Activated CD4-positive, alpha-beta T cell treated with anti-CD3 and anti-CD28 coated beads, Interleukin-2, amount 50 U/mL, for 24 hours (primary cell): ENCODE measurements at regions not wholly inside any gene's neighbourhood (a gene's known extent, or its start where the extent isn't known, plus 50 kb on each side); places are given as distances from the start of the nearest gene placed in this dataset.

Source experiments
- DNase-seq, 2 donors: peaks; one replicate each; pipeline ENCODE4 v3.0.0-alpha.2; 2020; ENCODE audit warnings: low read depth in 1 of 2, low spot score in 1 of 2

GRCh38 chr14:87334997-87335685 is 657.8 kb downstream of the GALC start:
- no peak for DNase-seq

- no peak for DNase-seq
Observed at GRCh38 chr14:87331991-87332390, 661.0 kb downstream of the GALC start.

- no peak for DNase-seq
Observed at GRCh38 chr14:87325741-87326140, 667.2 kb downstream of the GALC start.

DNA sequence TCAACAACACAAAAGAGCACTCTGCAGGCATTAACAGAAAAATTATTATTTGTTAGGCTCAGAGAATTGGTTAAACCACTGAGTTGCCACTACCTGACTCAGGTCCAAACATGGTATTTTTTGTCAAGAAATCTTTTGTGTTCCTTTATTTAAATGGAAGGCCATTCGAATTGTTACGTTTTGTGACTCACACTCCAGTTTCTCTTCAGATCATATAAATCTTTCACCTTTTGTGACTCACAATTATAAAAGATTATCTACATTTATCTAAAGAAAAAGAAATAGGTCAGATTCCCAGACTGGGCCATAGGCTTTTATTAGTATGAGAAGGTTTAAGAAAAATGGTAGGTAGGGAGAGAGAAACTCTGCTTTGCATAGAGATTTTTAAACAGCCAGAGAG is 669.8 kb downstream of the GALC start:
- no peak for DNase-seq

- no peak for DNase-seq
Observed at GRCh38 chr14:87321548-87321947, 671.4 kb downstream of the GALC start.

- DNase-seq = no peak
Observed at GRCh38 chr14:87312894-87313205, 680.1 kb downstream of the GALC start.

DNA sequence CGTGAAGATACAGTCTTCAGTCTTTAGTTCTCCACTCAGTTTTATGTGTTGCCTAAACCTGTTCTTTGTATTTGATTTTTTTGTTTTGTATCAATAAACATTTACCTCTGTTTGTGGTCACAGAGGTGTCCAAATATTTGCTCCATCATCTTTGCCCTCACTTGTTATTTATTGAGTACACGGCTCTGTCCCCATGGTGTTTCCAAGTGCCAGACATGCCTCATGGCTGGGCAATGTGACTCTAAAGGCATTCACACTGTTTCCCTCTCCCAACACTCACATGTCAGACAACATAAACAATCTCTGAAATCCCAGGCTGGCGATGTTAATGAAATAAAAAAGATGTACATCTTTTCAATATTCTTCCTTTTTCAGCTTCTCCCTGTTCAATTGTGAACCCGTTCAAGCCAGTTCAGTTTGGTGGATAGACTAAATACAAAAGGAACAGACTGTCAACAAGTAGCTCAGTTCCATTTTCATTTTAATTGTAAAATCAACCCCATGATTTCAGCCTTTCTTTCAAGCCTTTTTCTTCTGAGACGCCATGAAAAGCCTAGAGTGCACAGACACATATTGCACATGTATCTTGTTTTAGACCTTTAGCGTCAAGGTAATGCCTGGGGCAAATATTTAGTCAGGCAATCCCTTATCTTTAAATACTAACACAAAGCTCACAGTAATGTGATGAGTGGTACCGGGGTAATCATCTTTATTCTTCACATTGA is 680.7 kb downstream of the GALC start:
- DNase-seq = no peak

DNA sequence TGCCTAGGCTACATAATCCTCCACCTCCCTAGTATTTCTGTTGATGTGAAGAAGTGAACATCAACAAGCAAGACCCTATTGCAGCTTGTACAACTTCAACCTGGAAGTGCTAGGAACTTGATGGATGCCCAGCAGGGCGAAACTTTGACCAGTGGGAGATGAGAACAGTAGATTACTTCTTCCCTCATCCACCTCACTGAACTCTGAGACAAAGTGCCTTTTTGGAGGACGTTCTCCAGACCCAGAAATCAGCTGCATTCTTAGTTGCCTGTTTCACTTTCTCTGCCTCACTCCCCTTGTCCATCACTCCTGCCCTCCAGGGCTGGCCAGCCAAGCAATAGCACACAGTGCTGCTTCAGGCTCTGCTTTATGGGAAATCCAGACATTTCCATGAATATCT is 683.4 kb downstream of the GALC start:
- no peak for DNase-seq

- DNase-seq = no peak
Observed at GRCh38 chr14:87306409-87307168, 686.4 kb downstream of the GALC start.

DNA sequence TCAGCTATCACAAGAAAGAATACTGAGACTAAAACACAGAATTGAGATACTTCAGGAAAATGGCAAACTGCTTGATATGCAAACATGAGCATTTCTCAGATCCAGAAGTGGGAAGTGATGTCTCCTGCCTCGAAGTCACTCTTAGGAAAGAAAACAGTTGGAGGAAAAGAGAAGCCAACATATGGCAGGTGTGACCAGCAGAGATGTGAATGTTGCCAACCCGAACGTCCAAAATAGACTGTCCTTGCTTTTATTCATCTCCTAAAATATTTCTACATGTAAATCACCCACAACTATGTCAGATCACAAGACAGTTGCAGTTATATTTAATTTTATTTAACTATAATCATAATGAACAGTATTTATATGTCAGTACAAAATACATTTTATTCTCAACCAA is 687.6 kb downstream of the GALC start:
- DNase-seq = no peak

DNA sequence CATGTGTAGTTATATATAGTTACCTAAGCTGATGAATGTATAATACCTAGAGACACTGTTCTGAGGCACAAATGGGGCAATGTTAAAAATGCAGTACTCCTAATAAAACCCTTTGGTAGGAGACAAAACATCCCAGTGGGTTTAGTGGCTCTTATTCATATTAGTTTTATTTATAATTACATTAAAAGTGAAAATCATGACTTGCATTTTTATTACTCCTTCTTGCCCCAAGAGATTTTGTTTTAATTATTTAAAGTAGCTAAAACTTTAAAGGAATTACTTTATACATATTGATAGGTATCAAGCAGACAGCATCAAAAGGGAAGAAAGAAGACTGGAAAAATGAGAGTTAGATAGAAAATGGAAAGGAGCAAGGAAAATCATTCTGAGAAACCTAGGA is 688.6 kb downstream of the GALC start:
- no peak for DNase-seq

- no peak for DNase-seq
Observed at GRCh38 chr14:87286826-87287225, 706.2 kb downstream of the GALC start.

GRCh38 chr14:87286191-87286590 is 706.8 kb downstream of the GALC start:
- no peak for DNase-seq

GRCh38 chr14:87285506-87285905 is 707.5 kb downstream of the GALC start:
- no peak for DNase-seq

DNA sequence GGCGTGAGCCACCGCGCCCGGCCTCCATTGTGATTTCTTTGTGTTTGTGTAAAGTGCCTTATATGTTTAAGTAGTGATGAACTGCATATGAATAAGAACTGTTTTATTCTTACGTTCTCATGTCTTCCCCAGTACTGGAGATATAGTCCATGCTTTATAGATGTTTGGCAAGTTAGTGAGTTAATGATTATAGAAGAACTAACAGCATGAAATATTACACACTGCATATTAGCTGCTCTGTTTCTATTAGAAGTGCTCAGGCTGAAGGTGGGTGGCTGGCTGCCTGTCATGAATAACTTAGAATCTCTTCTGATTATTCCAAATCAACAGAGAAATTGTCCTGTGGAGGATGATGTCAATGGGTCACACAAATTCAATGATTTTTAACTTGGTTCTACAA is 709.4 kb downstream of the GALC start:
- no peak for DNase-seq

DNA sequence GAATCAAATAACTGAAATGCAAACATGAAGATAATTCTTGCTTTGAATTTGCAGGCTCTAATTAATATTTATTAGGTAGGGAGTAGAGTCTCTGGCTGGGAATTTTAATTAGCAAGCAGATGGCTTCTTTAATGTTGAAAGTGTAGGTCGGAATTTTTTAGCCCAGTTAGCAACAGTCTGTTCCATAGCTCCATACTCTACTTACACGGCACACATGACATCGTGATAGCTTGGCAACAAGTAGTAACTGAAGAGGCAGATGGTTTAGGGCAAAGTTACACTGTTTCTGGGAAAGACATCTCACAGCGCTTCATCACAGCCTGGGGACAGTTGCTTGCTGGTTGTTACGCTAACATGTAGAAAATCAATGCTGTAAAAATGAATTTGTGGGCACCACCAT is 710.7 kb downstream of the GALC start:
- DNase-seq = no peak

DNA sequence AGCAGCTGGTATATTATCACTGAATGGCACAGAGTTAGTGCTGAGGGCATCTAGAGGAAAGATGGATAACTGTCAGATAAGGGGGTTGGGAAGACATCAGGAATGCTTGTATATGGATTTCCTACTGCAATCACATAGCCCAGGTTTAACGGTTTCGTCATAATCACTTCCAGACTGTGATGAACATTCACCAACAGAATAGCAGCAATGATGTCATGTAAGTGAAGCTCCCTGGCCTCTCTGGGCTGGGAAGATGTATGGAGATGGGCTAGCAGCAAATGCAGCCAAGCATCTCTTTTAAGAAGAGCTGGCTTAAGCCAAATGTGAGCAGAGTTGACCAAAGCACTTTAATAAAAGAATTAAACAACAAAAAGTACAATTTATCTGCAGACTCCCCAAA is 714.6 kb downstream of the GALC start:
- no peak for DNase-seq

DNA sequence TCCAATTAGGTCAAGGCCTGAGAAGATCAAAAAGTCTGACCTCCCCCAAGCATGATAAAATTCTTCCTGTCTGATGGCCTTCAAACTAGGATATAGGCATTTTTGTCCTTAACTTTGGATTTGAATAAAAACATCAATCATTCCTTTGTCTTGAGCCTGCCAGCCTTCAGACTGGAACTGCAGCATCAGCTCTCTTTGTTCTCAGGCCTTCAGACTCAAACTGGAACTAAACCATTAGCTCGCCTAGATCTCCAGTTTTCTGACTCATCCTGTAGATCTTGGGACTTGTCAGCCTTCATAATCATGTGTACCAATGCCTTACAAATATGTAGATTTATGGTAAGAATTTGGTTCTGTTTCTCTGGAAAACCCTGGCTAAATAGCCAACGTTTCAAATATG is 721.7 kb downstream of the GALC start:
- DNase-seq = no peak

GRCh38 chr14:87268997-87269396 is 724.0 kb downstream of the GALC start:
- DNase-seq = no peak

DNA sequence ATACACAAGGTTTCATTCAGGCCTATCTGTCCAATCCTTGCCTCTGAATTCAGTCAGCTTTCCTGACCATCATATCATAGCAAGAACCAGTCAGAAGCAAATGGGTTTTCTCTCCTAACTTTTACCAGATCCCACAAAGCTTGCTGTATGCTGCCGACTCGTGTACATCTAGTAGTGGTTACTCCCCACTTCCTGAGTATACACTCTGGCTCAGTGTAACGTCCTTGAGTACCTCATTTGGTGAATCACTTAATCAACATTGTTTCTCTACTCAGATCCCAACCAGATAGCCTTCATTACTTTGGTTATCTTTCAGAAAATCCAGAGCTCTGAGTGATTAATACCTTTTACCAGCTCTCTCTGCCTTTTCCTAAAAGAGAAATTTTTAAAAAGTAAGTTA is 728.2 kb downstream of the GALC start:
- no peak for DNase-seq

GRCh38 chr14:87264272-87264785 is 728.7 kb downstream of the GALC start:
- no peak for DNase-seq

GRCh38 chr14:87261621-87262020 is 731.4 kb downstream of the GALC start:
- DNase-seq = no peak
